ENCODE measurements at regions not wholly inside any gene's neighbourhood (a gene's known extent, or its start where the extent isn't known, plus 50 kb on each side); places are given as distances from the start of the nearest gene placed in this dataset.

GRCh38 chr9:129230302-129230701 is 52.2 kb upstream of the IER5L start:
- CTCF ChIA-PET: no interaction called here
- TF ChIP-seq CTCF (IDR thresholded peaks at IDR 0.05; ENCODE audit: control extremely low read depth, extremely low read depth, low read depth, missing control alignments): no peak
- no peak for DNase-seq (ENCODE audit: extremely low spot score)
- POLR2A ChIA-PET: no interaction called here
